Left forelimb (tissue), 1 donor: ENCODE measurements at regions not wholly inside any gene's neighbourhood (a gene's known extent, or its start where the extent isn't known, plus 50 kb on each side); places are given as distances from the start of the nearest gene placed in this dataset.

Experiments used
- DNase-seq: peaks from one replicate; pipeline ENCODE4 v3.0.0-alpha.2; 2018; ENCODE audit warnings: low spot score

GRCh38 chr4:123266221-123266620 is 130.4 kb upstream of the SPRY1 start:
- DNase-seq = no peak

- no peak for DNase-seq
Measured at GRCh38 chr4:123278755-123279154, 117.8 kb upstream of the SPRY1 start.

GRCh38 chr4:123283371-123283895 is 113.2 kb upstream of the SPRY1 start:
- no peak for DNase-seq

- no peak for DNase-seq
Measured at GRCh38 chr4:123284168-123284567, 112.4 kb upstream of the SPRY1 start.

GRCh38 chr4:123286903-123287466 is 109.6 kb upstream of the SPRY1 start:
- no peak for DNase-seq

GRCh38 chr4:123288309-123289025 is 108.1 kb upstream of the SPRY1 start:
- DNase-seq = no peak

GRCh38 chr4:123291329-123291728 is 105.3 kb upstream of the SPRY1 start:
- no peak for DNase-seq

GRCh38 chr4:123297836-123298235 is 98.8 kb upstream of the SPRY1 start:
- DNase-seq = no peak

- DNase-seq = no peak
Measured at GRCh38 chr4:123298261-123298660, 98.3 kb upstream of the SPRY1 start.

GRCh38 chr4:123298801-123299200 is 97.8 kb upstream of the SPRY1 start:
- no peak for DNase-seq

GRCh38 chr4:123299212-123299691 is 97.3 kb upstream of the SPRY1 start:
- DNase-seq = no peak

GRCh38 chr4:123300222-123301039 is 96.2 kb upstream of the SPRY1 start:
- no peak for DNase-seq

- no peak for DNase-seq
Measured at GRCh38 chr4:123301923-123302322, 94.7 kb upstream of the SPRY1 start.

- DNase-seq = no peak
Measured at GRCh38 chr4:123304151-123304964, 92.2 kb upstream of the SPRY1 start.

GRCh38 chr4:123305736-123306135 is 90.9 kb upstream of the SPRY1 start:
- DNase-seq = no peak

- DNase-seq = no peak
Measured at GRCh38 chr4:123306769-123307168, 89.8 kb upstream of the SPRY1 start.

GRCh38 chr4:123308667-123309066 is 87.9 kb upstream of the SPRY1 start:
- no peak for DNase-seq

- DNase-seq = no peak
Measured at GRCh38 chr4:123312116-123312515, 84.5 kb upstream of the SPRY1 start.

- no peak for DNase-seq
Measured at GRCh38 chr4:123312951-123313592, 83.5 kb upstream of the SPRY1 start.

- DNase-seq = no peak
Measured at GRCh38 chr4:123315617-123316016, 81.0 kb upstream of the SPRY1 start.

GRCh38 chr4:123317211-123317610 is 79.4 kb upstream of the SPRY1 start:
- DNase-seq = no peak
